ENCODE measurements at regions not wholly inside any gene's neighbourhood (a gene's known extent, or its start where the extent isn't known, plus 50 kb on each side); places are given as distances from the start of the nearest gene placed in this dataset.

DNA sequence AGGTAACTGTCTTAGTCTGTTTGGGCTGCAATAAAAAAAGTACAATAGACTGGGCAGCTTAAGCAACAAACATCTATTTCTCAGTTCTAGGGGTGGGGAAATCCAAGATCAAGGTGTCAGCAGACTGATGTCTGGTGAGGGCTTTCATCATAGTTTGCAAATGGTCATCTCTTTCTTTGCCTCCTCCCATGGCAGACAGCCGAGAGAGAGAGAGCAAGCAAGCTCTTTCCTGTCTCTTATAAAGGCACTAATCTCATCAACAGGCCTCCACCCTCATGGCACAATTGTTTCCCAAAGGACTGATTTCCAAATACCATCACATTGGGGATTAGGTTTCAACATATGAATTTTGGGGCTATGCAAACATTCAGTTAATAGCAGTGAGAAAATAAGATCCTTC is 445.6 kb upstream of the FLRT2 start:
- no peak for TF ChIP-seq CTCF (IDR thresholded peaks at IDR 0.05)
- no peak for TF ChIP-seq POLR2A (IDR thresholded peaks at IDR 0.05)
